ENCODE measurements at regions not wholly inside any gene's neighbourhood (a gene's known extent, or its start where the extent isn't known, plus 50 kb on each side); places are given as distances from the start of the nearest gene placed in this dataset.

DNA sequence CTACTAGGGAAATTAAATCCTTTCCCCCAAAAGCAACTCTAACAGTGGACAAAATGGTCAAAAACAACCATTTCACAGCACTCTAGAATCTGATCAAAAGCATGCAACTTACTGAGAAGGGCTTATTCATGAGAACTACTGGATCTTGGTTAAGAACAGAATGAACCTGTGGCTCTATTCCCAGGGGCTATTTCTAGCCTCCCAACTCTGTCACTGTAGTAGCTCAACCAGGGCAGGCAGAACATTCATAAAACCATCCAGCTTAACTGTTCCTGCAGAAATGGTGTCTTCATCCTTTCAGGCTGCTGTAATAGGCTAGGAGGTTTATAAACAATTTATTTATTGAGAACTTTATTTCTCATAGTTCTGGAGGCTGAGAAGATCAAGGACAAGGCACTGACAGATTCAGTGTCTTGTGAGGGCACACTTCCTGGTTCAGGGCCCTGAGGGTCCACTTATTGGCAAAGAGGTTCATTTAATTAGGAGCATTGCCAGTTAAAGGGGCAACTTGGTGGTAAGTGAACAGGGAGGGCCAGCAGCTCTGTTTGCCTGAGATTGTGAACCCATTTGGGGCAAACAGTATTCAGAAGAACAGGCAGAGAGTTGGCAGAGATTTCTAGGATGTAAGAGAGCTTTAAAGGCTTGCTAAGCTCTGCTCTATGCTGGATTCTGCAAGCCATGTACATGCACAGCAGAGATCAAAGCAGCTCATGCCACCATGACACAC lies 238.5 kb upstream of the FBXL7 start:
- Mint-ChIP-seq H3K4me3 (no peak overlapping the region), H3K36me3 (no peaks in the 10 kb centered on the region), H3K4me1 (no peaks in the 10 kb centered on the region), H3K9me3 (peaks cover 3 to 13% (median 5%) of the 10 kb centered on the region in 8 donors), H3K27ac (no peak overlapping the region), H3K27me3 (peaks cover 0 to 2% of the 10 kb centered on the region in 2 donors)
- no peak for DNase-seq
- Histone ChIP-seq H3K27me3 (ENCODE audit: insufficient read depth, low read length) (no peaks in the 10 kb centered on the region), H3K27ac (ENCODE audit: low read depth, low read length) (no peak overlapping the region), H3K4me3 (ENCODE audit: low read length in 2 of 2) (no peak overlapping the region), H3K36me3 (ENCODE audit: insufficient read depth, low read length) (no peaks in the 10 kb centered on the region), H3K4me1 (ENCODE audit: insufficient read depth, low read length) (no peaks in the 10 kb centered on the region), H3K9me3 (ENCODE audit: control insufficient read depth in 1 of 2, low read length in 2 of 2) (no peaks in the 10 kb centered on the region)
- ChIA-PET POLR2A (ENCODE audit: partially characterized antibody) (no interaction called here), CTCF (ENCODE audit: partially characterized antibody) (no interaction called here)
- intact Hi-C loops (cut with micrococcal nuclease), result no loop called here

DNA sequence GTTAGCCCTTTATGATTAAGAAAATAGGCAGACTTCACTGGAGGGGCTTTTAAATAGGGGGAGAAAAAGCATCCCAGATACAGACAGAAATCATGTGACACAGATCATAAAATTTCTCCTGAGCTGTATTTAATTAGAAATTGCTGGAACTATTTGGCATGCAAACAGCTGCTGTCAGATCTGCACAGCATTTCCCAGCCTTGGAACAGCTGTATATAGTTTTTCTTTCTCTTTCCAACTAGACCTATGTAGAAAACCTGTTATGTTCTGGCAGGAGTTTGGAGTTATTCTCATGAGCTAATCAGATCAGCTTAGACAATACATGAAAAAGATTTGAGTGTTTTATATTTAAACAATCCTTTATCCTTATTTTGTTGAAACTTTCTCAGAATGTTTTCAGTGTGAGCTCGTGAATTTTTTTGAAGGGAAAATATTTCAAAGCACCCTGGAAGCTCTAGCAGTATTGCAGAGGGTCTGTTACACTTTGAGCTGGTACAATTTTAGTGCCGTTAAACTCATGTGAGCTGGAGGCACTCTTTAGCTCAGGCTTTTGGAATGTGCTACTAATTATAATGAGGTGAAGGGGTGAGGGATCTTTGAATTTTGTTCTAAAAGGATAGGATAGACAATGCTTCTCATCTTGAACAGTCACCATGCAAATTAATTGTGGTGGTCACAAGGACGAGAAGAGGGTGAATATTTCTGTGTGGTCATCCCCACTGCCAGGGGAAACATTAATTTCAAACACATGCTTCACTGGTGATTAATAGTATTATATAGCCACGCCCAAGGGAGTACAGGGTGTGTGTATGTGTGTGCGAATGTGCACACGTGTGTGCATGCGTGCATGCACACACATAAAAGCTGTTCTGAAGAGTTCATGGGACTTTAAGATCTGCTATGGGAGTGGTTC lies 239.4 kb upstream of the FBXL7 start:
- Histone ChIP-seq H3K27me3 (ENCODE audit: insufficient read depth, low read length) (no peaks in the 10 kb centered on the region), H3K4me1 (ENCODE audit: insufficient read depth, low read length) (no peaks in the 10 kb centered on the region), H3K36me3 (ENCODE audit: insufficient read depth, low read length) (no peaks in the 10 kb centered on the region), H3K9me3 (ENCODE audit: control insufficient read depth in 1 of 2, low read length in 2 of 2) (no peaks in the 10 kb centered on the region), H3K4me3 (ENCODE audit: low read length in 2 of 2) (no peak overlapping the region), H3K27ac (ENCODE audit: low read depth, low read length) (no peak overlapping the region)
- Mint-ChIP-seq H3K27ac (no peak overlapping the region), H3K4me3 (no peak overlapping the region), H3K4me1 (no peaks in the 10 kb centered on the region), H3K9me3 (peaks cover 2 to 8% (median 5%) of the 10 kb centered on the region in 8 donors), H3K27me3 (peaks cover 0 to 2% of the 10 kb centered on the region in 2 donors), H3K36me3 (no peaks in the 10 kb centered on the region)
- ChIA-PET POLR2A (ENCODE audit: partially characterized antibody) (no interaction called here), CTCF (ENCODE audit: partially characterized antibody) (no interaction called here)
- no peak for DNase-seq
- intact Hi-C loops (cut with micrococcal nuclease), result no loop called here

DNA sequence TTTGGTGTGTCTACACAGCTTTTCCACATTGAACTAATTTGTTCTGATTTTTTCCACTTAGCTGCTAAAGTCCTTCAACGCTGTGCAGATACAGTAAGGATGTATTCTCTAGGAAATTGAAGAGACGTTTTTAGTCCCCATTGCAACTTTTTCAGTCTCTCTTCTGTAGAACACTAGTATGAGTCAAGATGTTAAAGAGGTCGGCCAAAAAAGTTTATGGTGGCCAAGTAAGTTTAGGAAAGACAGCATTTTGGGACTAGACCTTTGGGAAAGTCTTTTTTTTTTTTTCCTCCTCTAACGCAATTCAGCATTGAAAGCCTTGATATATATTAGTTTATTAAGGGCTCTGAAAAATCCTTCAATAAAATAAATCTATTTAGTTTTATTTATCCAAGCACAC lies 243.5 kb upstream of the FBXL7 start:
- DNase-seq, result no peak
- Mint-ChIP-seq H3K9me3 (peaks cover 0 to 12% (median 4%) of the 10 kb centered on the region in 8 donors), H3K27ac (no peak overlapping the region), H3K36me3 (no peaks in the 10 kb centered on the region), H3K4me3 (no peak overlapping the region), H3K4me1 (no peaks in the 10 kb centered on the region), H3K27me3 (peaks cover 0 to 2% of the 10 kb centered on the region in 2 donors)
- Histone ChIP-seq H3K4me1 (ENCODE audit: insufficient read depth, low read length) (no peaks in the 10 kb centered on the region), H3K27ac (ENCODE audit: low read depth, low read length) (no peak overlapping the region), H3K36me3 (ENCODE audit: insufficient read depth, low read length) (no peaks in the 10 kb centered on the region), H3K4me3 (ENCODE audit: low read length in 2 of 2) (no peak overlapping the region), H3K27me3 (ENCODE audit: insufficient read depth, low read length) (no peaks in the 10 kb centered on the region), H3K9me3 (ENCODE audit: control insufficient read depth in 1 of 2, low read length in 2 of 2) (no peaks in the 10 kb centered on the region)
- intact Hi-C loops (cut with micrococcal nuclease), result no loop called here
- POLR2A ChIA-PET (ENCODE audit: partially characterized antibody), result no interaction called here
- CTCF ChIA-PET (ENCODE audit: partially characterized antibody), result no interaction called here

DNA sequence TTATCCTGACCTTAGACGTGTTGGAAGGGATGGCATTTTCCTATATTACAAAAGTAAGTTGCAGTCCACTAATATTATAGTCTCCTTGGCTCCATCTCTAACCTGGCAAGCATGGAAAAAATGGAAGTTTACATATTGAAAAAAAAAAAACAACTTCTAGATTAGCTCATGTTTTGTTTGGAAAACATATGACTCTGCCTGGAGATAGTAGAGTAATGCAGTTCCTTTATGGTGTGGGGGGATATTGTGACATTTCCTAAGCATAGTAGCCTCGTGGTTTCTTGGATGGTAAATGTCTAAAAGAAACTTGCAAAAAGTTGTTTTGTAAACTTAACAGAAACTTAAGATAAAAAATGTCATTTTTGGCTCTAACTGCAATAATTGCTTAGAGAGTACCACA lies 244.4 kb upstream of the FBXL7 start:
- Histone ChIP-seq H3K9me3 (ENCODE audit: control insufficient read depth in 1 of 2, low read length in 2 of 2) (no peaks in the 10 kb centered on the region), H3K4me1 (ENCODE audit: insufficient read depth, low read length) (no peaks in the 10 kb centered on the region), H3K27ac (ENCODE audit: low read depth, low read length) (no peak overlapping the region), H3K36me3 (ENCODE audit: insufficient read depth, low read length) (no peaks in the 10 kb centered on the region), H3K27me3 (ENCODE audit: insufficient read depth, low read length) (no peaks in the 10 kb centered on the region), H3K4me3 (ENCODE audit: low read length in 2 of 2) (no peak overlapping the region)
- intact Hi-C loops (cut with micrococcal nuclease), result no loop called here
- Mint-ChIP-seq H3K9me3 (peaks cover 0 to 12% (median 6%) of the 10 kb centered on the region in 8 donors), H3K27ac (no peak overlapping the region), H3K27me3 (peaks cover 0 to 2% of the 10 kb centered on the region in 2 donors), H3K36me3 (no peaks in the 10 kb centered on the region), H3K4me3 (no peak overlapping the region), H3K4me1 (no peaks in the 10 kb centered on the region)
- POLR2A ChIA-PET (ENCODE audit: partially characterized antibody), result no interaction called here
- CTCF ChIA-PET (ENCODE audit: partially characterized antibody), result no interaction called here
- no peak for DNase-seq

DNA sequence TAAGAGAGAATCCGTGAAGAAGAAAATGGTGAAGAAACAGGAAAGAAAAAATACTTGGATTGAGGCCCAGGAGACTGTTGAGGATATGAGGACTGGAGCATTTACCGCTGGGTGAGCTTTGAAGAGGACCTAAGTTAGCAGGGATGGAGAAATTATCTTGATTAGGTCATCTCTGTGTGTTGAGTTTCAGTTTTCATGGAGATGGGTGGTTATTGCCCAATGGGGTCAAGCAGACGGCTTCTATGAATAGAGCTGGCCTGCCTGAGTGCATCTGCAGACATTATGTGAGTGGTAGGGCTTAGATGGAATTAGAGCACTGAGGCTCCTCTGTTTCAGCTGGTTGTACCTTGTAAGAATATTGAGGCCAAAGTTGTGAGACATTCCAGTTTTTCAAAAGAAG lies 245.4 kb upstream of the FBXL7 start:
- ChIA-PET CTCF (ENCODE audit: partially characterized antibody) (no interaction called here), POLR2A (ENCODE audit: partially characterized antibody) (no interaction called here)
- Histone ChIP-seq H3K27ac (ENCODE audit: low read depth, low read length) (no peak overlapping the region), H3K9me3 (ENCODE audit: control insufficient read depth in 1 of 2, low read length in 2 of 2) (no peaks in the 10 kb centered on the region), H3K4me3 (ENCODE audit: low read length in 2 of 2) (no peak overlapping the region), H3K27me3 (ENCODE audit: insufficient read depth, low read length) (no peaks in the 10 kb centered on the region), H3K4me1 (ENCODE audit: insufficient read depth, low read length) (no peaks in the 10 kb centered on the region), H3K36me3 (ENCODE audit: insufficient read depth, low read length) (no peaks in the 10 kb centered on the region)
- DNase-seq, result no peak
- H3K36me3 Mint-ChIP-seq, result no peaks in the 10 kb centered on the region
- H3K4me1 Mint-ChIP-seq, result no peaks in the 10 kb centered on the region
- intact Hi-C loops (cut with micrococcal nuclease), result no loop called here
- H3K27ac Mint-ChIP-seq, result no peak overlapping the region
- H3K9me3 Mint-ChIP-seq, result peaks cover 0 to 12% (median 4%) of the 10 kb centered on the region in 8 donors
- H3K27me3 Mint-ChIP-seq, result peaks cover 0 to under 1% of the 10 kb centered on the region in 2 donors
- no peak overlapping the region for H3K4me3 Mint-ChIP-seq

DNA sequence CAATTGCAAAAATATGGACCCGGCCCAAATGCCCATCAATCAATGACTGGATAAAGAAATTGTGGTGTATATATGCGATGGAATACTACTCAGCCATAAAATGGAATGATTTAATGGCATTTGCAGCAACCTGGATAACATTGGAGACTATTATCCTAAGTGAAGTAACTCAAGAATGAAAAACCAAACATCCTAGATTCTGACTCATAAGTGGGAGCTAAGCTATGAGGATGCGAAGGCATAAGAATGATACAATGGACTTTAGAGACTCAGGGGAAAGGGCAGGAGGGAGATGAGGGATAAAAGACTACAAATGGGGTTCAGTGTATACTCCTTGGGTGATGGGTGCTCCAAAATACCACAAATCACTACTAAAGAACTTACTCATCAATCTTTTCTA lies 247.6 kb upstream of the FBXL7 start:
- Histone ChIP-seq H3K9me3 (ENCODE audit: control insufficient read depth in 1 of 2, low read length in 2 of 2) (no peaks in the 10 kb centered on the region), H3K4me1 (ENCODE audit: insufficient read depth, low read length) (no peaks in the 10 kb centered on the region), H3K27ac (ENCODE audit: low read depth, low read length) (no peak overlapping the region), H3K36me3 (ENCODE audit: insufficient read depth, low read length) (no peaks in the 10 kb centered on the region), H3K27me3 (ENCODE audit: insufficient read depth, low read length) (no peaks in the 10 kb centered on the region), H3K4me3 (ENCODE audit: low read length in 2 of 2) (no peak overlapping the region)
- Mint-ChIP-seq H3K27ac (no peak overlapping the region), H3K4me3 (no peak overlapping the region), H3K36me3 (no peaks in the 10 kb centered on the region), H3K4me1 (no peaks in the 10 kb centered on the region), H3K9me3 (peaks cover 0 to 9% (median 3%) of the 10 kb centered on the region in 8 donors), H3K27me3 (no peaks in the 10 kb centered on the region)
- intact Hi-C loops (cut with micrococcal nuclease), result no loop called here
- POLR2A ChIA-PET (ENCODE audit: partially characterized antibody), result no interaction called here
- no peak for DNase-seq
- CTCF ChIA-PET (ENCODE audit: partially characterized antibody), result no interaction called here

DNA sequence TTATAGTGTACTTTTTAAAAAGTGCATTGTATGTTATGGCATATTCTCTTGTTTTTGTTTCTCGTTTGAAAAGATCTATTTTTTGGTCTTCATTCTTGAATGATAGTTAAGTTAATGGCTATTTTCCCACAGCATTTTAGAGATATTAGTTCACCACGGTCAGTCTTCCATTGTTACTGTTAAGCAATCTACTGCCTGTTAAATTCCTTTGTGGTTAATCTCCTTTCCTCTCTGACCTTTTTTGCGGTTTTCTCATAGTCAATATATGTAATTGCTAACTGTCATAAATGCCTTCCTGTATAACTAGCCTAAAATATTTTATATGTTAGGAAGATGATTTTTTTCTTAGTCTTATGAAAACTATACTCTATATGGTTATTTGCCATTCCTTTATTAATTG lies 250.8 kb upstream of the FBXL7 start:
- CTCF ChIA-PET (ENCODE audit: partially characterized antibody), result no interaction called here

More for the DNA sequence above, 250.8 kb upstream of the FBXL7 start:
- H3K27ac ChIP-seq (ENCODE audit: low read depth, low read length), result no peak overlapping the region
- peaks cover 0 to 7% of the 10 kb centered on the region in 2 donors for H3K9me3 ChIP-seq (ENCODE audit: control insufficient read depth in 1 of 2, low read length in 2 of 2)
- H3K27ac Mint-ChIP-seq, result no peak overlapping the region
- no peaks in the 10 kb centered on the region for H3K4me1 ChIP-seq (ENCODE audit: insufficient read depth, low read length)
- H3K27me3 Mint-ChIP-seq, result no peaks in the 10 kb centered on the region
- H3K9me3 Mint-ChIP-seq, result peaks cover 2 to 24% (median 13%) of the 10 kb centered on the region in 8 donors
- no peaks in the 10 kb centered on the region for H3K36me3 ChIP-seq (ENCODE audit: insufficient read depth, low read length)
- H3K4me3 Mint-ChIP-seq, result no peak overlapping the region
- H3K4me1 Mint-ChIP-seq, result no peaks in the 10 kb centered on the region
- H3K36me3 Mint-ChIP-seq, result no peaks in the 10 kb centered on the region
- H3K4me3 ChIP-seq (ENCODE audit: low read length in 2 of 2), result no peak overlapping the region
- H3K27me3 ChIP-seq (ENCODE audit: insufficient read depth, low read length), result no peaks in the 10 kb centered on the region
- POLR2A ChIA-PET (ENCODE audit: partially characterized antibody), result no interaction called here
- no peak for DNase-seq
- intact Hi-C loops (cut with micrococcal nuclease), result no loop called here

Data from CD4-positive, alpha-beta memory T cell (primary cell).